CD4-positive, alpha-beta T cell treated with Interleukin-2 at 100 ng/mL for 4 hours (primary cell): ENCODE measurements at regions not wholly inside any gene's neighbourhood (a gene's known extent, or its start where the extent isn't known, plus 50 kb on each side); places are given as distances from the start of the nearest gene placed in this dataset.
"Not testable (repeated sequence)": the region's sequence is repeated elsewhere in the genome, so short reads cannot be mapped to it uniquely, and the experiment has no call there.

Experiments
- DNase-seq: peaks from one replicate; pipeline ENCODE4 v3.0.0-alpha.2; 2020; ENCODE audit warnings: low spot score

- DNase-seq: no peak
Measured at GRCh38 chr6:104506429-104506828, 353.3 kb downstream of the HACE1 start.

DNA sequence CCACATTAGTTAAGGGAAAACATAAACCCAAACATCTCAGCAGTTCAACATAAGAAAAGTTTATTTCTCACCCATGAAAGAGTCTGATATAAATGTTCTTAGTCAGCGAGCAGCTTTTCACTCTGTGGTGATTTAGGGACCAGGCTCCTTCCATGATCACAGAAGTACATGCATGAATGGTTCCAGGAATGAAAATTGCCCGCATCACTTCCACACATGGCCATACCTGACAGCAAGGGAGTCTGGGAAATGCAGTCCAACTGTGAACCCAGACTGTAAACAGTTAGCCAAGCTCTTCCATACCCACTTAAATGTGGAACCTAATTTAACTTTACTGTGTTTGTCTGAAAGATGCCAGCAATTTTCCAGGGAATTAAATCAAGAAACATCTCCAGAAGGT, 353.9 kb downstream of the HACE1 start:
- DNase-seq: no peak

GRCh38 chr6:104500265-104500664, 359.5 kb downstream of the HACE1 start:
- no peak for DNase-seq

DNA sequence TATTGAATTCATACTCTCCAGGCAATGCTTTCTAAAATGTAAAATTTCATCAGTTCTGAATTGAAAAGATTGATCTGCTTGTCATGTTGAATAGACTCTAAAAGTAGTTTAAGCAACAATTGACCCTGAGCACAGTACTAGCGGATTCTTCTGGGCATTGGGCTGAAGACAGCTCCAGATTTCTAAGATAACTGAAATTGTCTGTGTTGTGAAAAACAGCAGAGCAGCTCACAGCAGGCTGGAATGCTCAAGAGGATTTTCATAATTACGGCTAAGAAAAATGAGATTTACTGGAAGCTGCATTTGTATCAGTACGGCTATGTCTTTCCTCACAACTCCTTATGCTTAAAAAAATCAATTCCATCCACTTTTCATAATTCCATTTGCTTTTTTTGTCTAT, 373.7 kb downstream of the HACE1 start:
- DNase-seq: no peak

DNA sequence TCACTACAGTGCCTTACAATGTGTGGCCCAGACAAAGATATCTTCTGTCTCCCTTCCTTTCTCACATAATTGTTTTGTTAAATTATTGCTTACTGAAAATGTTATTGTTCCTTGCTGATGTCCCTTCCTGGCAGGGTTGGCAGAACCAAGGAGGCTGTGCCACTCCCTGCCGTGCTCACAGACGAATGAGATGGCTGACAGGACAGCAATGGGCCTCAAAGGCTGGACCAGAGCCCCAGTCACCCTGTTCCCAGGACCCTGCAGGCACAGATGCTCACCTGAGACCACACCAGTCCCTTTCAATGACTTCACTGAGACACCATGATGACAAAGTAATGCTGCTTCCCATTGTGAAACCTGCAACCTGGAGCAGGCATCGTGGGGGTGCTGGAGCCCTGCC, 375.1 kb downstream of the HACE1 start:
- no peak for DNase-seq

DNA sequence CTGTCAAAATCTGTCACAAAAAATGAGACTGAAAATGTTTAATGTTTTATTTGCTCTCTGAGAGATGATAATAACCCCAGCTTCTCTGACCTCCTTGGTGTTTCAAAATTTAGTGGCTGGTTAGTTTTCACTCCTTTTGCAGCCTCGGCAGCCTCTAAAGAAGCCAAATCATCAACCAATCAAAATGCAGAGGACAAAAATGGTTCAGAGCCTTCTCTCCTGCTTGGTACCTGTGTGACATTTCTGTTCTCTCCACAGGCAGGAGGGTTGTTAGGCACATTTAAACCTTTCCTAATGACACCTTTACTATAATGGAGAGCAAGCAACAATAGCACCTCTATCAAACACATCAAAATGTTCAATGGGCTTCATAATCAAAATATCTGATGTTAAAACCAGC, 375.5 kb downstream of the HACE1 start:
- DNase-seq: no peak

DNA sequence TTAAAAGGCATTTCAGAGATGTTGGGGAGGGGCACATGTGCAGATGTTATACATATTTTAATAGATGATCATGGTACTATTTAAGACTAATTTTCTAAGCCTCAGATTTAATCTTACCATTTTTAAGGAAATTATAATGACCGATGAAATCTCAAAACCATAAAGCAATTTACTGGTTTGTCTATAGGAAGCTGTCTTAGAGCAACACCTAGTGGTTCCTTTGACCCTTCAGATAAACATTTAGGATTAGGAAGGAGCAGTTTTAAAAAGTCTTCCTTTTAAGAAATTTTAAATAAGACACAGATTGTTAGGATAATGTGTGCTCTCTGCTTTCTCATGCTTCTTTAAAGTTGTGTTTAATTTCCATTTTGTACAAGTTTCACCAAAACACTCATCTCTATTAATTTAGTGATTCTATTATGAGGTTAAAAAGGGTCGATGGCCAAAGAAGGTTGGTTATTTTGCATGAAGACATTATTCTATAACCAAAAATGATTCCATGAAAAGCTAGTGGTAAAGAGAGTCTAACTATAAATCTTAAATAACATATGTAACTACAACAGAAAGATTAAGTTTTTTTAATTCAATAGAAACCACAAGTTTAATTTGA, 376.4 kb downstream of the HACE1 start:
- DNase-seq: no peak

DNA sequence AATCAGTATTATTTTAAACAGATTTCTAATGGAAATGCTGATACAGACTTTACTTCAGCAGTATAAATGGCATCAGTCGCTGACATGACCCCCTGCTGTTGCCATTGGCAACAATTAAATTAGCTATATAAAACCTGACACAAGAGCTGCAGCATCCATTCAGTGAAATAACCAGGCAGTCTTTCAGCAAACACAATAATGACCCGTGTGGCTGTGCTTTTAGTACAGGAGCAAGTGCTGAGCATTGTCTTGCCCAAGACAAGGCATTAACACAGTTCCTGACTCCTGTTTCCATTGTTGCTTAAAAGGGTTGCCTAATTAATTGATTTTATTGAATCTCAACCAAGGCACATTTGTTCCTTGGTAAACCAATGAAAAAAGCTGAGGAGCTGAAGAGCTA, 382.1 kb downstream of the HACE1 start:
- no peak for DNase-seq

- DNase-seq: no peak
Measured at GRCh38 chr6:104473021-104473429, 386.7 kb downstream of the HACE1 start.

- no peak for DNase-seq
Measured at GRCh38 chr6:104472021-104472901, 387.5 kb downstream of the HACE1 start.

- no peak for DNase-seq
Measured at GRCh38 chr6:104466306-104466705, 393.4 kb downstream of the HACE1 start.

- DNase-seq: no peak
Measured at GRCh38 chr6:104462811-104463599, 396.7 kb downstream of the HACE1 start.

DNA sequence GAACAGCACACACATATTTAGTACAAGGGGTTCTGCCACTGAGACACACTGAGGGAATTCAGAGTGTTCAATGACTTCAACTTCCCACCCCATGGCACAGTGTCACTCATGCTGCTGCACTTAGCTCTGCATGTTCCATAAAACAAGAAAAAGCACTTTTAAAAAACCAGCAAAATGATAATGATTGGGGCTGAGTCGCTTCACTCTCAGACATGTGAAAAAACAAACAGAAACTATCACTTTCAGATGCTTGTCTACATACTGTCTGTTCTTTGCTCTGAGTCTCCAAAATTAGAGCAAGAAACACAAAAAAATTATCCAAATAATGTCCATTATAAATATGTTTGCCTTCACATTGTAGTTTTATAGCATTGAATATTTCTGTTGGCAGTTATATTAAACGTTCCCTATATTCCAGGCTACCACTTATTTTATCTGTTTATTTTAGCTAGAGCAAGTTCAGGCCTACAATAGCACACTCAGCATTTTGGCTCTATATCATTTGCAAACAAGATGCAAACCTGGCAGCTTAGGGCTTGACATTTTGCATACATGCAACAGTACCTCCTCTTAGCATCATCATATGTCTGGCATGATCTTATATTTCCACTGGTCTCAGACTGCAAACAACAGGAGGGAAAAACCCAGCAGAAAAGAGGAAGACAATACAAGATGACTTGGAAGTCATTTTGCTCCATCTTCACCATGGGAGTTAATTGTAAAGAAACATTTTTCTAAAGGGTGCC, 398.8 kb downstream of the HACE1 start:
- DNase-seq: no peak

DNA sequence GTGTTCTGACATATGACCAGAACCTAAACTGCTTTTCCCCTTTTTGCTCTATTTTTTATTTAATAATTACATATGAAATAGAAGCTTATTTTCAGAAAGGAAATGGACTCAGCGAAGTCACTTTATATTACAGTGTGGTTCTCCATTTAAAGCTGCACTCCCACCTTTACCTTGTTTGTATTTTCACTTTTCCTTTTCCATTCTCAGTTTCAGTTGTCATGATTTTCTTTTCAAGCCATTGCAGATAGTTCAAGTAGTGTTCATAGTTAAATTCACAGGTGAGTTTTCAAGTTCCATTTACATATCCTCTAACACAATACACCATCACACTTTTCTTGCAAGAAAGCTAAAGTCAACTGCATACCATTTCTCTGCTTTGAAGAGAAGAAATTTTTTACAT, 400.2 kb downstream of the HACE1 start:
- DNase-seq: no peak

DNA sequence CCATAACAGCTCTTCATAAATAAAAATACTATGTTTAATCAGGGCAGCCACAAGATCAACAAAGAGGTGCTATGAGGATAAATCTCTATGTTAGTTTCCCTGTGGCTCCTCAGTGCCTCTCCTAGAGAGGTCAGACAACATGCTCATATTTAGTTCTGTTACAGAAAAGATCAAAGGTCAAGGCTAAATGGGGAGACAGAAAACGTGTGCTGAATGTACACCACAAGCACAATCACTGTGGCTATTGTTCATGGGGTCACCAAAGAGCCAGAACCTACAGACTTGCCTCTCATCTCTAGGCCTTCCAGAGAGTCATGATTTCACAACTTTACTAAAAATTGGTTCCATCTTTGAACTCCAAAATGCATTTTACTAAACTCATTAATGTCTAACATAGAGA, 409.8 kb downstream of the HACE1 start:
- no peak for DNase-seq

GRCh38 chr6:104446101-104447080, 413.3 kb downstream of the HACE1 start:
- not testable (repeated sequence) for DNase-seq

DNA sequence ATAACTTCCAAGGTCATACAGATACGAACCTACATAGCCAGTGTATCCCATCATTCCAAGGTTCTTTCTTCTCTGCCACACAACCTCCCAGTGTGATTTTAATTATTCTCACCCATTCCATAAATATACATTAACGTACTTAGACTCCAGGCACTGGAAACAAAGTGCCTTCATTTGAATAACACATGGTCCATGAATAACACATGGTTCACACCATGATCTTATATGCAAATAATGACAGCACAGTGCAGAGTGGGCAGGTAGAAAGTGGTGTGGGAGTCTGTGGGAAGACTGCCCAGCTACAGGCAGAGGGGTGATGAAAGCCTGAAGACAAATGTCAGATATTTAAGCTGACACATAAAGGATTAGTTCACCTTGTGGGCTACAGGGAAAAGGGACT, 425.2 kb downstream of the HACE1 start:
- DNase-seq: no peak

- no peak for DNase-seq
Measured at GRCh38 chr6:104431096-104431495, 428.6 kb downstream of the HACE1 start.

DNA sequence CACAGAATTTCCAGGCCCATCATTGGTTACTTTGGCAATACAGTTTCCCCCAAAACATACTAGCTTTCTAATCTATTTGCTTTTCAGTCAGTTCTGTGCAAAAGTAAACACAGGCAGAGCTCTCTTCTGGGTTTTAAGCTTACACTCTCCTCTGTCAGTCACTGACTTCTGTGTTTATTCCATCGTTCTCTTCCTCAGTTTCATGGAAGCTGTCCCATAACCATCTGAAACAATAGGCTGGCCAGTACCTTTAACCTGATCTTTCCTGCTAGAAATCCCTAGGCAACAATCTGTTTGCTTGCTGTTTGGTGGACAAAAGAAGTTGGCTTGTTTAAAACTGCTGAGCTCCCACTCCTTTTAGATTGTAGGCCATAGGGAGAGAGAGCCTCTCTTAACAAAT, 431.5 kb downstream of the HACE1 start:
- DNase-seq: no peak

DNA sequence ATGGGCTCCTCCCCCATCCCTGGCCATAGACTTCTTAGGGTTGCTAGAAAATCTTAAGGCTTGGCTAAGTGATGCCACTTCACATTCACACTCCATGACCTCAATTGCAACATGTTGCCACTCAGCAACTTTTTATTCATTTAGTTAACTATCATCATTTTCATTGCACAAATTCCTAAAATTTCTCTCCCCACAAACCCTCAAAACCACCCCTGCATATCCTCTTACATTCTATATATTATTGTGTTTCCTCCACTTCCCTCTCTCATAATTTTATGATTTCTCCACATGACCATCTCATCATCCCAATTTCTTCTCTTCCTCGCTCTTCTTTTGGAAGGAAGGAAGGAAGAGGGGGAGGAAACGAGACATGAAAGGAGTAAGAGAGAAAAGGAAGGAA, 436.0 kb downstream of the HACE1 start:
- no peak for DNase-seq

DNA sequence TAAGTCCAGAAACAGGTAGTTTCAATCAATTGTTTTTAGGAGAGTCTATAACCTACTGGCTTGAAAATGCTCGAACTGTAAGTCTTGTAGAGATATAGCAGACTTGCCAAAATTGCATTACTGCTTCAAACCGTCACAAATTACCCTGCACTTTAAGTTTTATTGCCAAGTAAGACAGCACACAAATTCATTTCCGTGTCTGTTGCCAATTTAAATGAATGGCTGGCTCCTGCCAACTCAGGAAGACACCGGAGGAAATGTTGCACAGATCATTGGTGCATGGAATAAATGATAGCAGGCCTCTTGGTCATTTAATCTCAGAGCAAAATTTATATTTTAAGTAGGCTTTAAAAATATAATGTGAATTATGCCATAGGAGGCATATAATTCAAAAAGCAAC, 438.1 kb downstream of the HACE1 start:
- no peak for DNase-seq
